Neural cell (in vitro differentiated cells): ENCODE measurements at regions not wholly inside any gene's neighbourhood (a gene's known extent, or its start where the extent isn't known, plus 50 kb on each side); places are given as distances from the start of the nearest gene placed in this dataset.

ENCODE experiments used
- CTCF ChIP-seq: fragments of 450-650 bp; IDR thresholded peaks from 2 replicates; pipeline ENCODE4 v1.5.1; 2014; ENCODE audit warnings: antibody characterized with exemption, mild to moderate bottlenecking, moderate library complexity; ENCODE audit not compliant: poor library complexity, severe bottlenecking
- EP300 ChIP-seq: fragments of 450-650 bp; conservative IDR thresholded peaks from 2 replicates; pipeline ENCODE4 v1.6.1; 2014; ENCODE audit warnings: antibody characterized with exemption, mild to moderate bottlenecking, moderate library complexity; ENCODE audit not compliant: poor library complexity, severe bottlenecking
- EZH2 ChIP-seq: fragments of 200-600, 300-800 bp; shearing (Covaris generic), sonication (generic); IDR thresholded peaks from 2 replicates; pipeline ENCODE4 v1.6.1; 2014; ENCODE audit warnings: antibody characterized with exemption, low read length, borderline replicate concordance, mild to moderate bottlenecking; ENCODE audit not compliant: insufficient read depth, poor library complexity, severe bottlenecking
- POLR2AphosphoS5 ChIP-seq: IDR thresholded peaks from 2 replicates; pipeline ENCODE4 v1.6.1; 2012
- RAD21 ChIP-seq: fragments of 450-650 bp; conservative IDR thresholded peaks from 2 replicates; pipeline ENCODE4 v1.6.1; 2014; ENCODE audit warnings: antibody characterized with exemption, mild to moderate bottlenecking, moderate library complexity
- REST ChIP-seq: IDR thresholded peaks from 2 replicates; pipeline ENCODE4 v1.6.1; 2012; ENCODE audit warnings: borderline replicate concordance
- TAF1 ChIP-seq: IDR thresholded peaks from 2 replicates; pipeline ENCODE4 v1.6.1; 2012; ENCODE audit warnings: low read depth

GRCh38 chr5:68432682-68433081 lies 217.1 kb downstream of the PIK3R1 start:
- TF ChIP-seq REST = no peak
- TF ChIP-seq CTCF = no peak
- TF ChIP-seq EP300 = no peak
- TF ChIP-seq TAF1 = no peak
- TF ChIP-seq RAD21 = no peak
- no peak for TF ChIP-seq EZH2
- TF ChIP-seq POLR2AphosphoS5 = no peak
